GM12878 (cell line): ENCODE measurements at regions not wholly inside any gene's neighbourhood (a gene's known extent, or its start where the extent isn't known, plus 50 kb on each side); places are given as distances from the start of the nearest gene placed in this dataset.
A peak's percentile ranks its signal among the peaks of the same experiment; 100 is the strongest.

Experiments
- ATAC-seq: fragments of 200-7000 bp; cut with Tn5 transposase; 3 replicates; pipeline ENCODE4 v1.9.1; 2020; ENCODE audit warnings: mild to moderate bottlenecking, moderate library complexity
- BruUV-seq: library from RNA; stranded (reverse); fragments of 400-500 nt; replicated peaks from 2 replicates; lab custom pipeline; 2021; lab: Mats Ljungman, UMichigan
- CTCF ChIA-PET: fragments of 300-600 bp; sonication (Branson Sonifier 250); formaldehyde crosslinking; extraction: SDS; loops from one replicate; lab custom pipeline; 2021; ENCODE audit warnings: inconsistent platforms; lab: Yijun Ruan, JAX
- POLR2A ChIA-PET: fragments of 350-600 bp; formaldehyde crosslinking; extraction: SDS; loops from one replicate; lab custom pipeline; 2021; ENCODE audit warnings: inconsistent platforms; lab: Charles Lee
- RAD21 ChIA-PET: fragments of 300-600 bp; sonication (Branson Sonifier 250); formaldehyde crosslinking; loops from one replicate; lab custom pipeline; 2023; ENCODE audit warnings: antibody characterized with exemption; ENCODE audit not compliant: unreplicated experiment; lab: Charles Lee
- SMC1A ChIA-PET: fragments of 300-600 bp; sonication (Branson Sonifier 250); formaldehyde crosslinking; loops from one replicate; lab custom pipeline; 2023; ENCODE audit not compliant: unreplicated experiment, uncharacterized antibody; lab: Charles Lee
- DNase-seq: peaks from one replicate; pipeline ENCODE4 v3.0.0-alpha.2; 2011; ENCODE audit warnings: low read depth, low spot score
- FAIRE-seq: peaks from 3 replicates; lab custom pipeline; 2011; peaks lifted over from hg19 to GRCh38; lab: Jason Lieb, UNC
- H2AFZ ChIP-seq: 2 replicates; pipeline ENCODE4 v1.6.0; 2011; ENCODE audit warnings: low read depth, low read length, control low read depth; ENCODE audit not compliant: control insufficient read depth
- H3K27ac ChIP-seq: 2 replicates; pipeline ENCODE4 v1.5.1; 2011; ENCODE audit warnings: control low read depth; ENCODE audit not compliant: control insufficient read depth, insufficient read depth
- H3K27me3 ChIP-seq, 2 experiments: replicated peaks in 1 of 2; 2 replicates each; pipeline versions ENCODE4 v1.6.0 to v1.6.1; 2011; ENCODE audit warnings: low read length in 1 of 2; ENCODE audit not compliant: control insufficient read depth in 2 of 2, insufficient read depth in 2 of 2
- H3K36me3 ChIP-seq, 2 experiments: 2 replicates each; pipeline ENCODE4 v1.5.1; 2011; ENCODE audit warnings: low read length in 1 of 2; ENCODE audit not compliant: control insufficient read depth in 2 of 2, insufficient read depth in 2 of 2
- H3K4me1 ChIP-seq: 2 replicates; pipeline ENCODE4 v1.6.1; 2011; ENCODE audit warnings: mild to moderate bottlenecking, low read length, moderate library complexity, mixed read lengths; ENCODE audit not compliant: control insufficient read depth, insufficient read depth
- H3K4me2 ChIP-seq: 2 replicates; pipeline ENCODE4 v1.6.0; 2011; ENCODE audit warnings: control low read depth; ENCODE audit not compliant: control insufficient read depth, insufficient read depth
- H3K4me3 ChIP-seq: fragments of 200-600 bp; sonication (generic); 2 replicates; pipeline ENCODE4 v1.5.1; 2016
- H3K79me2 ChIP-seq: 2 replicates; pipeline ENCODE4 v1.6.0; 2011; ENCODE audit warnings: low read length; ENCODE audit not compliant: control insufficient read depth, insufficient read depth
- H3K9ac ChIP-seq: 2 replicates; pipeline ENCODE4 v1.8.0; 2011; ENCODE audit warnings: low read length, control low read depth, mixed read lengths; ENCODE audit not compliant: control insufficient read depth, insufficient read depth
- H3K9me3 ChIP-seq: replicated peaks from 3 replicates; pipeline ENCODE4 v1.5.1; 2011; ENCODE audit warnings: mild to moderate bottlenecking, low read length; ENCODE audit not compliant: control insufficient read depth, insufficient read depth
- H4K20me1 ChIP-seq: 2 replicates; pipeline ENCODE4 v1.6.0; 2011; ENCODE audit not compliant: control insufficient read depth, insufficient read depth
- ATF7 ChIP-seq: fragments of 450-650 bp; IDR thresholded peaks from 2 replicates; pipeline ENCODE4 v1.6.1; 2016; ENCODE audit warnings: low read depth, mild to moderate bottlenecking
- JUNB ChIP-seq: IDR thresholded peaks from 2 replicates; pipeline ENCODE4 v1.6.1; 2016; ENCODE audit warnings: antibody characterized with exemption, mild to moderate bottlenecking
- MEF2B ChIP-seq: fragments of 450-650 bp; IDR thresholded peaks from 2 replicates; pipeline ENCODE4 v1.6.1; 2018; ENCODE audit warnings: mild to moderate bottlenecking, moderate library complexity; ENCODE audit not compliant: partially characterized antibody, poor library complexity, severe bottlenecking
- NFIC ChIP-seq: IDR thresholded peaks from 2 replicates; pipeline ENCODE4 v1.6.1; 2012; ENCODE audit warnings: low read depth, mild to moderate bottlenecking, inconsistent platforms, low read length, moderate library complexity
- RFX5 ChIP-seq: IDR thresholded peaks from 2 replicates; pipeline ENCODE4 v1.6.1; 2011; ENCODE audit warnings: low read depth, low read length, improper control_type of control experiment
- SPI1 ChIP-seq: IDR thresholded peaks from 2 replicates; pipeline ENCODE4 v1.6.1; 2011; ENCODE audit warnings: low read depth, mild to moderate bottlenecking, low read length, moderate library complexity, borderline replicate concordance; ENCODE audit not compliant: insufficient read depth
- SREBF1 ChIP-seq: IDR thresholded peaks from 2 replicates; pipeline ENCODE4 v1.6.1; 2012; ENCODE audit warnings: mild to moderate bottlenecking, low read length
- TBL1XR1 ChIP-seq: IDR thresholded peaks from 2 replicates; pipeline ENCODE4 v1.6.1; 2012; ENCODE audit warnings: low read depth, low read length, improper control_type of control experiment
- ZNF217 ChIP-seq: fragments of 450-650 bp; IDR thresholded peaks from 2 replicates; pipeline ENCODE4 v1.6.1; 2017; ENCODE audit warnings: antibody characterized with exemption, mild to moderate bottlenecking
- WGBS: methylation state at CpG from one replicate; pipeline ENCODE4 v1.1.6; 2016; ENCODE audit warnings: low lambda C conversion rate; ENCODE audit not compliant: insufficient replicate concordance, insufficient coverage; ENCODE audit errors: missing lambda C conversion rate; 5-methylcytosine and 5-hydroxymethylcytosine counted together
- in situ Hi-C: fragments of 300-500 bp; cut with MboI; formaldehyde crosslinking; loops from 9 replicates; pipeline ENCODE4 v1.14.3; 2018; ENCODE audit warnings: mixed read lengths
- intact Hi-C: fragments of 100-400 bp; cut with micrococcal nuclease; formaldehyde crosslinking; loops from one replicate; pipeline ENCODE4 v1.14.2; 2022; ENCODE audit not compliant: unreplicated experiment
- TF ChIP-seq, protein P1 (sequence below): IDR thresholded peaks from 2 replicates; pipeline ENCODE4 v1.6.1; 2012; ENCODE audit warnings: low read length, inconsistent platforms
- TF ChIP-seq, protein P2 (sequence below): fragments of 450-650 bp; IDR thresholded peaks from 2 replicates; pipeline ENCODE4 v1.6.1; 2016; ENCODE audit warnings: mild to moderate bottlenecking

DNA sequence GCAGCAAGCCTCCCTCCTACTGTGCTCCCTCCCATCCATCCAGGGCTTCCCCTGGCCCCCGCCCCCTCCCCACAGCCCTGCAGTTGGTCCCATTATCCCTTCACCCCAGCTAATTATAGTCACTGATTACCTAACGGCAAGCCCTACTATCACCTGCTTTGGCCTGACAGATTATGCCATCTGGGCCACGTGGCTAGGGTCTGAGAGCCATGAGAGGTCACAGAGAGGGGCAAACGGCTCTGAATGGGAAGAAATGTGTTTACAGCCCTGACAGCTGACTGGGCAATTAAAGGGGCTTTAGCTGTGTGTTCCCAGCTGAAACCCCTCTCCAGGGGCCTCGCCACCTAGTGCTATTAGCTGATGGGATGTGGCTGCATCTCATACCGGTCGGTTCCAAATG is 134.4 kb upstream of the CPEB2 start:
- no peak overlapping the region for H3K9ac ChIP-seq
- ATAC-seq, result peak; percentile 7
- ChIA-PET CTCF (interaction anchor here (0.6 to 2.1 kb wide), 4 partner anchors 8 to 20 kb away, joined by 3 to 8 read pairs (median 3); no protein-coding TSS in a partner anchor), RAD21 (interaction anchor here (1.2 kb wide), 1 partner anchor 12 kb away, joined by 4 read pairs; no protein-coding TSS in a partner anchor), POLR2A (interaction anchor here (0.6 kb wide), 1 partner anchor 12 kb away, joined by 3 read pairs; no protein-coding TSS in a partner anchor), SMC1A (interaction anchor here (0.8 to 1.7 kb wide), 4 partner anchors 9 to 37 kb away, joined by 3 to 10 read pairs (median 4); no protein-coding TSS in a partner anchor)
- intact Hi-C loops, result no loop called here
- no peak overlapping the region for H3K27ac ChIP-seq
- H3K4me3 ChIP-seq, result no peak overlapping the region
- WGBS, result 38% methylated on average over 7 of the region's 7 CpGs
- H3K36me3 ChIP-seq, result no peaks in the 10 kb centered on the region
- no peaks in the 10 kb centered on the region for H3K79me2 ChIP-seq
- H4K20me1 ChIP-seq, result no peaks in the 10 kb centered on the region
- FAIRE-seq, result no peak
- TF ChIP-seq SPI1 (no peak), ZNF217 (no peak), RFX5 (no peak)
- no TSS peak for BruUV-seq
- H3K4me1 ChIP-seq, result peaks cover 16% of the 10 kb centered on the region
- in situ Hi-C loops, result no loop called here
- H2AFZ ChIP-seq, result peak overlapping the region; percentile 54
- H3K4me2 ChIP-seq, result peak overlapping the region; percentile 33; the same call in 1 of the 2 replicates
- no peaks in the 10 kb centered on the region for H3K27me3 ChIP-seq
- no peaks in the 10 kb centered on the region; the same call in 2 of the 3 replicates for H3K9me3 ChIP-seq
- no peak for DNase-seq

DNA sequence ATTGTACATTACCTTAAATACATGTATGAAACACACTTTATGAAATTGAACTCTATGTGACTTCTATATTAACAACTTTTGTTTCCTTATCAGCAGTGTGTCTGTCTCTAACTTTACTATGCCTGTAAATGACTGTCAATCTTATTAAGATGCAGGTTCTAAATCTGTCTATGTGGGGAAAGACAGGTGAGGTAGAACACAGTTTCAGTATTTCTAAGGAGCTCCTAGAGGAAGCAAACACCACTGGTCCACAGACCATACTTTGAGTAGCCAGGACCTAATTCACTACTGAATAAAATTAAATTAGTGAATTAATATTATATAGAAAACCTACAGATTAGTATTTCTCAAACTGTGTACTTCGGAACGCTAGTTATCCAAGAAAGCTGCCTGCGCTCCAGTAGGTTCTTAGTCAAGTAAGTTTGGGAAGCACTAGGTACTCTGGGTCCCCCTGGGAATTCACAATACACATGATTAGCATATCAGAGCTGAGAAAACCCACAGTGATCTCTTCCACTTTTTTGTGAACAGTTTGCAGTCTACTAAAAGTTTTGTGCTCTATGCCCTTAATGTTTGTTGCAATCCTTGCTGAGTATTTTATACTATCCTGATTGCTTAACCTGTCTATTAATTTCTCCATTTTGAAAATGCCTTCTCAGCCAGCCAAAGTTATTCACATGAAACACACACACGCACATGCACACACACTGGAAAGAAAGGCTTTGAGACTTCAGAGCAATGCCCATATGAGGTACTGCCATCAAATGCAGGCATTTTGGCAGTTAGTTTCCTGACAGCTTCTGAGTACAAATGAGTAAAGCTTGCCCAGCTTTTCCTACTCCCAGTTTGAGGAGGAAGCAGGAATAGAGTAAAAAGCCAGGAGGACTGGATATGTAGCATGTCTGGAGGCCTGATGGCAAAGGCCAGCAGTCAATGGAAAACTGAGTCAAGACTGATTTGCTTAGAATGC is 133.6 kb upstream of the CPEB2 start:
- peak; percentile 47 for ATAC-seq
- H3K4me2 ChIP-seq, result peak overlapping the region; percentile 13; the same call in 1 of the 2 replicates
- no peak overlapping the region for H3K4me3 ChIP-seq
- peaks cover 16% of the 10 kb centered on the region for H3K4me1 ChIP-seq
- no peak for DNase-seq
- in situ Hi-C loops, result no loop called here
- H3K27me3 ChIP-seq, result no peaks in the 10 kb centered on the region
- H3K36me3 ChIP-seq, result no peaks in the 10 kb centered on the region
- peak; percentile 78 for FAIRE-seq
- 74% methylated on average over 4 of the region's 4 CpGs for WGBS
- H3K79me2 ChIP-seq, result no peaks in the 10 kb centered on the region
- no peaks in the 10 kb centered on the region for H4K20me1 ChIP-seq
- BruUV-seq, result no TSS peak
- no peak overlapping the region for H3K9ac ChIP-seq
- peak overlapping the region; percentile 54 for H2AFZ ChIP-seq
- SMC1A ChIA-PET, result interaction anchor here (0.8 to 1.9 kb wide), 11 partner anchors 8 to 140 kb away, joined by 3 to 10 read pairs (median 4); no protein-coding TSS in a partner anchor
- intact Hi-C loops, result no loop called here
- peak; percentile 30; the same call in 1 of the 2 replicates for TF ChIP-seq JUNB
- TF ChIP-seq, protein P1, sequence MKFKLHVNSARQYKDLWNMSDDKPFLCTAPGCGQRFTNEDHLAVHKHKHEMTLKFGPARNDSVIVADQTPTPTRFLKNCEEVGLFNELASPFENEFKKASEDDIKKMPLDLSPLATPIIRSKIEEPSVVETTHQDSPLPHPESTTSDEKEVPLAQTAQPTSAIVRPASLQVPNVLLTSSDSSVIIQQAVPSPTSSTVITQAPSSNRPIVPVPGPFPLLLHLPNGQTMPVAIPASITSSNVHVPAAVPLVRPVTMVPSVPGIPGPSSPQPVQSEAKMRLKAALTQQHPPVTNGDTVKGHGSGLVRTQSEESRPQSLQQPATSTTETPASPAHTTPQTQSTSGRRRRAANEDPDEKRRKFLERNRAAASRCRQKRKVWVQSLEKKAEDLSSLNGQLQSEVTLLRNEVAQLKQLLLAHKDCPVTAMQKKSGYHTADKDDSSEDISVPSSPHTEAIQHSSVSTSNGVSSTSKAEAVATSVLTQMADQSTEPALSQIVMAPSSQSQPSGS, result peak; percentile 64; the same call in 1 of the 2 replicates
- TF ChIP-seq NFIC, result peak; percentile 36
- no peak for TF ChIP-seq ATF7
- TF ChIP-seq MEF2B, result peak; percentile 50
- no peak for TF ChIP-seq TBL1XR1
- TF ChIP-seq, protein P2, sequence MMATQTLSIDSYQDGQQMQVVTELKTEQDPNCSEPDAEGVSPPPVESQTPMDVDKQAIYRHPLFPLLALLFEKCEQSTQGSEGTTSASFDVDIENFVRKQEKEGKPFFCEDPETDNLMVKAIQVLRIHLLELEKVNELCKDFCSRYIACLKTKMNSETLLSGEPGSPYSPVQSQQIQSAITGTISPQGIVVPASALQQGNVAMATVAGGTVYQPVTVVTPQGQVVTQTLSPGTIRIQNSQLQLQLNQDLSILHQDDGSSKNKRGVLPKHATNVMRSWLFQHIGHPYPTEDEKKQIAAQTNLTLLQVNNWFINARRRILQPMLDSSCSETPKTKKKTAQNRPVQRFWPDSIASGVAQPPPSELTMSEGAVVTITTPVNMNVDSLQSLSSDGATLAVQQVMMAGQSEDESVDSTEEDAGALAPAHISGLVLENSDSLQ, result peak; percentile 53
- TF ChIP-seq SREBF1, result no peak
- TF ChIP-seq, all 136 proteins: peak for 5
- H3K9me3 ChIP-seq, result no peaks in the 10 kb centered on the region; the same call in 2 of the 3 replicates
- POLR2A ChIA-PET, result no interaction called here
- no peak overlapping the region for H3K27ac ChIP-seq
- CTCF ChIA-PET, result interaction anchor here (0.6 to 2.1 kb wide), 6 partner anchors 9 to 136 kb away, joined by 3 to 8 read pairs (median 3); no protein-coding TSS in a partner anchor
- RAD21 ChIA-PET, result interaction anchor here (0.7 to 1.2 kb wide), 4 partner anchors 11 to 132 kb away, joined by 3 to 4 read pairs (median 3); no protein-coding TSS in a partner anchor
